ENCODE measurements at regions not wholly inside any gene's neighbourhood (a gene's known extent, or its start where the extent isn't known, plus 50 kb on each side); places are given as distances from the start of the nearest gene placed in this dataset.

DNA sequence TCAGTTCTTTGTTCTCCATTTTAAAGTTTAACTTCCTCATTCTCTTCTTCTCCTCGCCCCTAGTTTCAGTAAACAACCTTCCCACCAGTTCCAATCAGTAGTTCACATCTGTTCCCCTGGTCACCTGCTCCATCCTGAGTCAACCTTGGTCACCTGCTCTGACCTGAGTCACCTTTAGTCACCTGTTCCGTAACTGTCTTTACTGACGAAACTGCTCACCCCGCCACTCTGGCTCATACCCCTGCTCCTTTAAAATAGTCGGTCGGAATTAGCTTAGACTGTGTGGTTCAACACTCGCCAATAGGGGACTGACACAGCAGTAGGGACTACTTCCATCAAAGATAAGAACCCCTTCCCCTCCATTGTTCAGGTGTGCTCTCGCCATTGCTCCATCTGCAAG is 76.3 kb upstream of the GPBP1 start:
- TF ChIP-seq CTCF (IDR thresholded peaks at IDR 0.05): no peak
- TF ChIP-seq EZH2phosphoT487 (IDR thresholded peaks at IDR 0.05): no peak
